KMS-11 (cell line): ENCODE measurements at regions not wholly inside any gene's neighbourhood (a gene's known extent, or its start where the extent isn't known, plus 50 kb on each side); places are given as distances from the start of the nearest gene placed in this dataset.

Experiments used
- H2AFZ ChIP-seq: fragments of 200-600 bp; sonication (generic); 2 replicates; pipeline ENCODE4 v1.6.1; 2016; ENCODE audit warnings: antibody characterized with exemption, mixed run types, low read depth
- H3K27ac ChIP-seq: fragments of 200-600 bp; sonication (generic); 2 replicates; pipeline ENCODE4 v1.6.1; 2016; ENCODE audit warnings: mild to moderate bottlenecking, mixed run types
- H3K27me3 ChIP-seq: fragments of 200-600 bp; sonication (generic); 2 replicates; pipeline ENCODE4 v1.6.1; 2017; ENCODE audit warnings: mild to moderate bottlenecking, low read depth, mixed run types, moderate library complexity; ENCODE audit not compliant: insufficient read depth
- H3K36me3 ChIP-seq: fragments of 200-600 bp; sonication (generic); 2 replicates; pipeline ENCODE4 v1.6.1; 2017; ENCODE audit warnings: mild to moderate bottlenecking, mixed run types; ENCODE audit not compliant: insufficient read depth
- H3K4me1 ChIP-seq: fragments of 200-600 bp; sonication (generic); 2 replicates; pipeline ENCODE4 v1.6.1; 2016; ENCODE audit warnings: mild to moderate bottlenecking, low read depth, mixed run types; ENCODE audit not compliant: poor library complexity, severe bottlenecking
- H3K4me2 ChIP-seq: fragments of 200-600 bp; sonication (generic); 2 replicates; pipeline ENCODE4 v1.7.0; 2016; ENCODE audit warnings: mild to moderate bottlenecking, mixed run types
- H3K4me3 ChIP-seq: fragments of 200-600 bp; sonication (generic); IDR thresholded peaks from 2 replicates; pipeline ENCODE4 v1.6.1; 2017; ENCODE audit warnings: low read depth, low read length, mixed read lengths; ENCODE audit not compliant: insufficient read depth
- H3K79me2 ChIP-seq: fragments of 200-600 bp; sonication (generic); 2 replicates; pipeline ENCODE4 v1.6.1; 2016; ENCODE audit warnings: low read depth, mixed run types; ENCODE audit not compliant: insufficient read depth
- H3K9ac ChIP-seq: fragments of 200-600 bp; sonication (generic); 2 replicates; pipeline ENCODE4 v1.6.1; 2016; ENCODE audit warnings: mild to moderate bottlenecking, mixed run types
- H4K20me1 ChIP-seq: fragments of 200-600 bp; sonication (generic); 2 replicates; pipeline ENCODE4 v1.6.1; 2016; ENCODE audit warnings: mild to moderate bottlenecking, mixed run types; ENCODE audit not compliant: insufficient read depth
- CTCF ChIP-seq: fragments of 200-600 bp; sonication (generic); conservative IDR thresholded peaks from 2 replicates; pipeline ENCODE4 v1.6.1; 2017; ENCODE audit warnings: low read depth, mild to moderate bottlenecking, antibody characterized with exemption, low read length, moderate library complexity, mixed read lengths

GRCh38 chr3:536417-536813, 339.9 kb downstream of the CHL1 start:
- H3K9ac ChIP-seq = no peak overlapping the region
- TF ChIP-seq CTCF = no peak
- H2AFZ ChIP-seq = no peak overlapping the region
- no peak overlapping the region for H3K4me3 ChIP-seq
- H3K27ac ChIP-seq = no peak overlapping the region
- H3K36me3 ChIP-seq = no peaks in the 10 kb centered on the region
- H3K79me2 ChIP-seq = no peaks in the 10 kb centered on the region
- no peaks in the 10 kb centered on the region for H3K4me1 ChIP-seq
- no peaks in the 10 kb centered on the region for H4K20me1 ChIP-seq
- H3K4me2 ChIP-seq = no peak overlapping the region
- H3K27me3 ChIP-seq = no peaks in the 10 kb centered on the region

GRCh38 chr3:541062-541801, 344.7 kb downstream of the CHL1 start:
- Histone ChIP-seq H3K4me3 (no peak overlapping the region), H3K27ac (no peak overlapping the region), H3K27me3 (no peaks in the 10 kb centered on the region), H3K79me2 (no peaks in the 10 kb centered on the region), H3K36me3 (no peaks in the 10 kb centered on the region), H3K9ac (no peak overlapping the region), H3K4me2 (no peak overlapping the region), H2AFZ (no peak overlapping the region), H3K4me1 (no peaks in the 10 kb centered on the region), H4K20me1 (no peaks in the 10 kb centered on the region)
- no peak for TF ChIP-seq CTCF

- no peak overlapping the region for H3K4me3 ChIP-seq
- no peak for TF ChIP-seq CTCF
- no peaks in the 10 kb centered on the region for H3K27me3 ChIP-seq
- no peaks in the 10 kb centered on the region for H3K79me2 ChIP-seq
- H3K4me2 ChIP-seq = no peak overlapping the region
- H2AFZ ChIP-seq = no peak overlapping the region
- no peak overlapping the region for H3K9ac ChIP-seq
- no peaks in the 10 kb centered on the region for H4K20me1 ChIP-seq
- H3K4me1 ChIP-seq = no peaks in the 10 kb centered on the region
- no peak overlapping the region for H3K27ac ChIP-seq
- H3K36me3 ChIP-seq = no peaks in the 10 kb centered on the region
These were observed 345.5 kb downstream of the CHL1 start for GRCh38 chr3:542021-542420.

- H3K4me2 ChIP-seq = no peak overlapping the region
- no peak overlapping the region for H3K27ac ChIP-seq
- no peaks in the 10 kb centered on the region for H3K4me1 ChIP-seq
- H3K4me3 ChIP-seq = no peak overlapping the region
- no peak for TF ChIP-seq CTCF
- no peaks in the 10 kb centered on the region for H3K79me2 ChIP-seq
- H3K9ac ChIP-seq = no peak overlapping the region
- no peak overlapping the region for H2AFZ ChIP-seq
- H4K20me1 ChIP-seq = no peaks in the 10 kb centered on the region
- no peaks in the 10 kb centered on the region for H3K27me3 ChIP-seq
- H3K36me3 ChIP-seq = no peaks in the 10 kb centered on the region
These were observed 353.1 kb downstream of the CHL1 start for GRCh38 chr3:549636-550035.
